Ascending aorta (tissue), 2 donors: ENCODE measurements at regions not wholly inside any gene's neighbourhood (a gene's known extent, or its start where the extent isn't known, plus 50 kb on each side); places are given as distances from the start of the nearest gene placed in this dataset.

Experiments
- DNase-seq, 2 donors: peaks; one replicate each; pipeline ENCODE4 v3.0.0-alpha.2; 2019; ENCODE audit warnings: low spot score in 2 of 2
- H3K27ac ChIP-seq, 2 donors: fragments of 200-600 bp; sonication (generic); one replicate each; pipeline ENCODE4 v1.5.1; 2016 to 2017; ENCODE audit warnings: mild to moderate bottlenecking in 1 of 2
- H3K27me3 ChIP-seq: fragments of 200-600 bp; sonication (generic); one replicate; pipeline ENCODE4 v1.5.1; 2017
- H3K36me3 ChIP-seq, 2 donors: fragments of 200-600 bp; sonication (generic); one replicate each; pipeline ENCODE4 v1.5.1; 2016
- H3K4me1 ChIP-seq, 2 donors: fragments of 200-600 bp; sonication (generic); one replicate each; pipeline ENCODE4 v1.5.1; 2016 to 2017; ENCODE audit warnings: mild to moderate bottlenecking in 1 of 2
- H3K4me3 ChIP-seq, 2 donors: fragments of 200-600 bp; sonication (generic); one replicate each; pipeline ENCODE4 v1.5.1; 2016 to 2017; ENCODE audit warnings: mild to moderate bottlenecking in 1 of 2
- H3K9me3 ChIP-seq, 2 donors: fragments of 200-600 bp; sonication (generic); one replicate each; pipeline ENCODE4 v1.5.1; 2016
- intact Hi-C: fragments of 100-400 bp; cut with DNase I; formaldehyde crosslinking; loops from one replicate; pipeline ENCODE4 v1.15.1; 2023
- TF ChIP-seq, protein P1 (sequence below), 3 experiments: fragments of 200-600 bp in 2 of 3; fragments of 450-650 bp in 1 of 3; sonication (generic) in 2 of 3; IDR thresholded peaks; one replicate each; pipeline ENCODE4 v1.5.1; 2016 to 2019; ENCODE audit warnings: antibody characterized with exemption in 3 of 3, mild to moderate bottlenecking in 1 of 3, moderate library complexity in 1 of 3

DNA sequence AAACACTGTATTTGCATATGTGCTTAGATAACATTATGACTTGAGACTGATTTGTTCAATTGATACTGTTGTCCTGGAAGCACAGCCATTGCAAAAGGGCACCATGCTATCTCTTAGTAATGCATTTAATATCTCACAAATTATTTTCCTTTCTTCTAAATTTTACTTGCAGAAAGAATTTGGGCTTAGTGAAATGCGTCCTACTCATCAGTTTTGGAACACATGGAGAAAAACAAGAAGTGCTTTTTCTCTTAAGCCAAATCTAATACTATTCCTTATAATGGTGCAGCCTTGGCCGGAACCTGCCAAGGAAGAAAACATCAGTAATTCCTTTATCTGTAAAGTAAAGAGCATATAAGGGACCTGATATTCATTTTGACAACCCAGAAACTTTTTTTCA is 172.2 kb upstream of the ZNF608 start:
- TF ChIP-seq, protein P1, sequence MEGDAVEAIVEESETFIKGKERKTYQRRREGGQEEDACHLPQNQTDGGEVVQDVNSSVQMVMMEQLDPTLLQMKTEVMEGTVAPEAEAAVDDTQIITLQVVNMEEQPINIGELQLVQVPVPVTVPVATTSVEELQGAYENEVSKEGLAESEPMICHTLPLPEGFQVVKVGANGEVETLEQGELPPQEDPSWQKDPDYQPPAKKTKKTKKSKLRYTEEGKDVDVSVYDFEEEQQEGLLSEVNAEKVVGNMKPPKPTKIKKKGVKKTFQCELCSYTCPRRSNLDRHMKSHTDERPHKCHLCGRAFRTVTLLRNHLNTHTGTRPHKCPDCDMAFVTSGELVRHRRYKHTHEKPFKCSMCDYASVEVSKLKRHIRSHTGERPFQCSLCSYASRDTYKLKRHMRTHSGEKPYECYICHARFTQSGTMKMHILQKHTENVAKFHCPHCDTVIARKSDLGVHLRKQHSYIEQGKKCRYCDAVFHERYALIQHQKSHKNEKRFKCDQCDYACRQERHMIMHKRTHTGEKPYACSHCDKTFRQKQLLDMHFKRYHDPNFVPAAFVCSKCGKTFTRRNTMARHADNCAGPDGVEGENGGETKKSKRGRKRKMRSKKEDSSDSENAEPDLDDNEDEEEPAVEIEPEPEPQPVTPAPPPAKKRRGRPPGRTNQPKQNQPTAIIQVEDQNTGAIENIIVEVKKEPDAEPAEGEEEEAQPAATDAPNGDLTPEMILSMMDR (IDR thresholded peaks at IDR 0.05), result no peak
- Histone ChIP-seq H3K27ac (no peak overlapping the region), H3K36me3 (no peaks in the 10 kb centered on the region), H3K9me3 (no peaks in the 10 kb centered on the region), H3K4me1 (peaks cover 0 to 4% of the 10 kb centered on the region in 2 donors), H3K27me3 (no peaks in the 10 kb centered on the region), H3K4me3 (no peak overlapping the region)
- DNase-seq, result no peak
- intact Hi-C loops, result no loop called here

- intact Hi-C loops, result no loop called here
Measured at GRCh38 chr5:124919076-124919475, 172.6 kb upstream of the ZNF608 start.

GRCh38 chr5:124919747-124920525 is 173.5 kb upstream of the ZNF608 start:
- no peaks in the 10 kb centered on the region for H3K9me3 ChIP-seq
- TF ChIP-seq, protein P1 (IDR thresholded peaks at IDR 0.05), result no peak
- H3K36me3 ChIP-seq, result no peaks in the 10 kb centered on the region
- H3K27me3 ChIP-seq, result no peaks in the 10 kb centered on the region
- no peak overlapping the region for H3K27ac ChIP-seq
- DNase-seq, result no peak
- intact Hi-C loops, result no loop called here
- H3K4me3 ChIP-seq, result no peak overlapping the region
- H3K4me1 ChIP-seq, result peaks cover 0 to 4% of the 10 kb centered on the region in 2 donors

More at GRCh38 chr5:124919076-124919475, 172.6 kb upstream of the ZNF608 start:
- Histone ChIP-seq H3K9me3 (no peaks in the 10 kb centered on the region), H3K27me3 (no peaks in the 10 kb centered on the region), H3K4me3 (no peak overlapping the region), H3K36me3 (no peaks in the 10 kb centered on the region), H3K4me1 (peaks cover 0 to 4% of the 10 kb centered on the region in 2 donors), H3K27ac (no peak overlapping the region)
- TF ChIP-seq, protein P1 (IDR thresholded peaks at IDR 0.05), result no peak
- no peak for DNase-seq

- Histone ChIP-seq H3K9me3 (no peaks in the 10 kb centered on the region), H3K36me3 (no peaks in the 10 kb centered on the region), H3K4me3 (no peak overlapping the region), H3K27ac (no peak overlapping the region), H3K4me1 (peaks cover 0 to 4% of the 10 kb centered on the region in 2 donors), H3K27me3 (no peaks in the 10 kb centered on the region)
- intact Hi-C loops, result no loop called here
- TF ChIP-seq, protein P1 (IDR thresholded peaks at IDR 0.05), result no peak
- no peak for DNase-seq
Measured at GRCh38 chr5:124920909-124921666, 174.6 kb upstream of the ZNF608 start.

DNA sequence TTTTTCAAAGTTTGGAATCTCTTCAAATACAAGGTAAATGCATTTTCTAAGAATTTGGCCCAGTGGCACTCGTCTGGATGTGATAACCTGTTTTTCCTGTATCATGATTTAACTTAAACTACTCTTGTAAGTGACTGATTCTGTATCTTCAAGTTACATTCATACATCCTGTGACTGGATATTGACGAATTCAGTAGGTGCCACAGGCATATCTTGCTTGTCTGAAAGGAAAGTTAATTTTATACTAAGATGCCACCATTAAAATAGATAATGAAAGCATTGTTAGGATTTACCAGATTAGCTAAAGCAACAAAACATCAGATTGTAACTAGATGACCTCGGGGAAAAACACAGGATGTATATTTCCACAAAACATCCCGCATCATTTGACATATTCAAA is 175.3 kb upstream of the ZNF608 start:
- TF ChIP-seq, protein P1 (IDR thresholded peaks at IDR 0.05), result no peak
- Histone ChIP-seq H3K9me3 (no peaks in the 10 kb centered on the region), H3K27ac (no peak overlapping the region), H3K4me3 (no peak overlapping the region), H3K27me3 (no peaks in the 10 kb centered on the region), H3K4me1 (peaks cover 0 to 4% of the 10 kb centered on the region in 2 donors), H3K36me3 (no peaks in the 10 kb centered on the region)
- DNase-seq, result no peak
- intact Hi-C loops, result no loop called here
